Transverse colon (tissue), 3 donors: ENCODE measurements at regions not wholly inside any gene's neighbourhood (a gene's known extent, or its start where the extent isn't known, plus 50 kb on each side); places are given as distances from the start of the nearest gene placed in this dataset.

ENCODE experiments used
- CTCF ChIP-seq, 5 experiments: fragments of 200-600 bp in 3 of 5; fragments of 450-650 bp in 2 of 5; sonication (generic) in 3 of 5; IDR thresholded peaks; 1 replicate in 2 of 5; 2 replicates in 3 of 5; pipeline ENCODE4 v1.5.1; 2016 to 2017; ENCODE audit warnings: antibody characterized with exemption in 5 of 5, inconsistent platforms in 3 of 5, mild to moderate bottlenecking in 2 of 5, moderate library complexity in 1 of 5
- POLR2A ChIP-seq: fragments of 450-650 bp; IDR thresholded peaks from one replicate; pipeline ENCODE4 v1.6.1; 2016; ENCODE audit warnings: antibody characterized with exemption, mild to moderate bottlenecking, moderate library complexity

- no peak for TF ChIP-seq CTCF (IDR thresholded peaks at IDR 0.05)
- no peak for TF ChIP-seq POLR2A
Measured at GRCh38 chr7:94127026-94127425, 122.9 kb upstream of the BET1 start.
